ENCODE measurements at regions not wholly inside any gene's neighbourhood (a gene's known extent, or its start where the extent isn't known, plus 50 kb on each side); places are given as distances from the start of the nearest gene placed in this dataset.
"Not testable (repeated sequence)": the region's sequence is repeated elsewhere in the genome, so short reads cannot be mapped to it uniquely, and the experiment has no call there.

DNA sequence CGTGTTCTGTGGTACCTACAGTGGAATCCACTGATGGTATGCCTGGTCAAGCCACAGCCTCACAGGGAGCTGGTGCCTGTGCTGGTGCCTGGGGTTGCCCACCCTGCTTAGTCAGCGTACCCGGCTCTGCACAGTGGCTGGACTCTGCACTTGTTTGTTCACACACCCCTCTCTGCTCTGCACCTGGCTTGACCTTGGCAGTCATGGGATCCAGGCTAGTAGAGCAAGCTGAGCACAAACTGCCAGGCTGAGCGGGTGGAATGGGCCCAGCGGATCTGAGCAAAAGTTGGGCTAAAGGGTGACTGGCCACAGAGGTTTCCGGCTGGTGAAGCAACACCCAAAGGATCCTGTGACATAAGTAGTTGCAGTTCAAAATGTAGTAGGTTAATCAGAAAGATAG lies 163.5 kb downstream of the CDH19 start:
- DNase-seq = no peak

DNA sequence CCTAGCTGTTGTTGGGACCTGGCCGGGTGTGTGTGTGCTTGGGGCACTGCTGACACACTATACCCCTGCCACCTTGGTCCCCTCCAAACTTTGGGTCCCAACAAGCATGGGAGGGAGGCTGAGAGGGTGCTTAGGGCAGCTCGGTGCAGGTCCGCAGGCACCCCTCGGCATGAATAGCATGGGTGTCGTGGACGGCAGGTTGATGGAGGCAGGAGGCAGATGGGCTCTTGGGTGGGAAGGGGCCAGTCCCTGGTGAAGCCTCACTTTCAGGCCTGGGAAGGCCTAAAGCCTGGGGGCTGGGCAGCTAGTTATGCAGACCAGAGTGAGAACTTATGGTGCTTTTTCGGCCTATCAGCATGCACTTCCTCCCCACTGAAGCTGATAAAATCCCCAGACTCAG lies 164.2 kb downstream of the CDH19 start:
- DNase-seq = no peak

DNA sequence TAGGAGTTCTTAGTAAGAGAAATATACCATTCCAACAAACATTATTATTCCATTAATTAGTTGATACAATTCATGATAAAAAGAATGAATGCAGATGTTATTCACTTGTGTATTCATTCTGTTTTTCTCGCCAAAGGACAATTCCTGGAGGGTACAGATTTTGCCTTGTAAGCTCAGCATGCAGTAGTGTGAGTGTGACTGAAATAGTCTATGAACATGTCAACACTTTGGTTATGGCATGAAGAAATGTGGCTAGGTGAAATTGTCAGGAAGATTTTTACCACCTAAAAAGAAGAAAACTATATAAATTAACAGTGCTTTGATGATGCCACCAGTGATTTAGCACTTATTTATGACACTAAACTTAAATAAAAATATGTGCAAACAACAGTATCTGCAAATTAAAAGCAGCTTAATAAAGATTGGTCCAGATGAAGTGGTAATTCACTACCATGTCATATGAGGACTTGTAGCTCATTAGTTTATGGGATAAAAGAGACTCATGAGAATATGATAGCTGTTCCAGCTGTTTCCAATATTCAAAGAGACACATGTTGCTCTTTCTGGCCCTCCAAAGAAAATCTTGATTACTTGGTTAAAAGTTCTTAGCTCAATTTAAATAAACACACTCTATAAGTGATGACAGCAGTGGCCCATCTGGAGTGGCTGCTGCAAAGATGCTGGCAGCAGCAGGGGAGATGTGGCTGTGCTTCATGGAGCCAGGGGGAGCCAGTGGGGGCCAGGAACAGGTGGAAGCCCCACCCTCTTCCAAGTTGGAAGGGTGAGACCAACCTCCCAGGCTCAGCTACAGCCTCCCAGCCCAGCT lies 165.0 kb downstream of the CDH19 start:
- no peak for DNase-seq

DNA sequence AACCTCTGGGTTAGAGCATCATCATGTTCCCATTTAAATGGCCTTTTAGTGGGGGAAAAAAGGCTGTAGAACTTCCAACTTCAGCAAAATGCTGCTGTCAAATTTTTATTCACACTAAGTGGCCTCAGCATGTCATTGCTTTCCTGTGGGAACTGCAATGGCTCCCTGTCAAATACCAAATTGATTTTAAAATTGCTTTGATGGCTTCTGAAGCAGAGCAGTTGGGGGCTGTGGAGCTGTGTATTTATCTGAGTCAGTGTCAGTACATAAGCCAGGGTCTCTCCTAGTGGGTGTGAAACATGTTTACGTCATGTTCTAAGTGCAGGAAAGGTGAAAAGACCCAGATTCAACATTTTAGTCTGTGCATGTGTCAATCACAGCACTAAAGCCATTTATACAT lies 171.3 kb downstream of the CDH19 start:
- DNase-seq = no peak

DNA sequence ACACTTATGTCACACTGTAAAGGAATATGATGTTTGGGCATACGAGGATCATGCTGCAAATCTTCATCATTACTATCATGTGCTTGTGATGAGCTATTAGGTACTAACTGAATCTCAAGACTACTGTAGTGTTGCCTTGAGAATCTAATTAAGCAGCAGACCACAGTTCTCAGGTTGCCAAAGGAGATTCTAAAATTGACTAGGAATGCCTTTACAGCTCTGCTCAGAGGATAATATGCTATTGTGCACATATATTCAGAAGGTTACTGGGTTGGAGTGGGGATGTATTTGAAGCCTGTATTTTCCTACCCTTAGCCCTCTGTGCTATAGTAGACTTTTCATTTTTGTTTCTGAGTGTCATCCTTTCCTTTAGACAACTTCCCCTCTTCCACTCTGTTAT lies 175.1 kb downstream of the CDH19 start:
- DNase-seq = no peak

DNA sequence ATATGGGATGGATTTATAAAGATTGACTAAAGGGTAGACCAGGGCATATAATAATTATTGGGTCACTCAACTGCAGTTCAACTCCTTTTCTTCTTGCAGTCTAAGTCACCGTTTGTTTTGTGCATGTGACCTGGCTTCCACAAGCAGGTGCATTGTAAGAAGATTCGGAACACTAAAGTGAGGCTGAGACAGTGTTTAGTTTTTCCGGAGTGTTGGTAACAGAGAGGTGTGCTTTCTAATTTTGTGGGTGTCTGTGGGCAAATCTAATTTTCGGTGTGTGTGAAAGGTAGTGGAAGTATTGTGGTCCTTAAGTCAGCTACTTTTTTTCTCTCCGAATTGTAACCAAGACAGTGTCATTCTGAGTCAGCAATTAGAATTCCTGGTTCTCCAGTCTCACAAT lies 184.5 kb downstream of the CDH19 start:
- no peak for DNase-seq

DNA sequence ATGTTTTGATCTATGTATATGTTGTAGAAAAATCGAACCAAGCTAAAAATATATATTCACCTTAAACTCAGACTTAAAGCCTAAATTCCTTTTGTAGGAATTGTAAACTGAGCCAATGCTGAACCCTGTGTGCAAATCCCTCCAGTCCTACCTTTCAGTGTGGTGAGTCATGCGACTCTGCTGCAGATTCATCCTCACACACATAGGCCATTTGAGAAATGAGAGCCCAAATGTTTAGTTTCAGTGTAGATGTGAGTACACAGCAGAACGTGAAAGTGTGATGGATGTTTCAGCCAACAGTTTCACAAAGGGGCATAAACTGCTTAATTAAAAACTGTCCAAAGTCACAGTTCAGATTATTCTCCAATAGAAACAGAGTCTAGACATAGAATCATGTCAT lies 193.2 kb downstream of the CDH19 start:
- DNase-seq = no peak

DNA sequence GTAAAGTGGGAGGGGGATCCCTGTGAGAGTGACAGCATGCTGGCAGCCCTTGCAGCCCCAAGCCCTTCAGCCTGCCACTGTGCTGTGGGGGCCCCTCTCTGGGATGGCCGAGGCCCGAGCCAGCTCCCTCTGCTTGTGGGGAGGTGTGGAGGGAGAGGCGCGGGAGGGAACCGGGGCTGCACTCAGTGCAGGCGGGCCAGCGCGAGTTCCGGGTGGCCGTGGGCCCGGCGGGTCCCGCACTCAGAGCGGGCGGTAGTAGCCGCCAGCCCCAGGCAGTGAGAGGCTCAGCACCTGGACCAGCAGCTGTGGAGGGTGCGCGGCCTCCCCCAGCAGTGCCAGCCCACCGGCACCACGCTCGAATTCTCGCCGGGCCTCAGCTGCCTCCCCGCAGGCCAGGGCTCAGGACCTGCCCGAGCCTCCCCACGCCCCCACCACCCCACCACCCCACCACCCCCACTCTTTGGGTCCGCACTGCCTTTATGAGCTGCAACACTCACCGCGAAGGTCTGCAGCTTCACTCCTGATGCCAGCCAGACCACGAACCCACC lies 208.1 kb downstream of the CDH19 start:
- no peak for DNase-seq

DNA sequence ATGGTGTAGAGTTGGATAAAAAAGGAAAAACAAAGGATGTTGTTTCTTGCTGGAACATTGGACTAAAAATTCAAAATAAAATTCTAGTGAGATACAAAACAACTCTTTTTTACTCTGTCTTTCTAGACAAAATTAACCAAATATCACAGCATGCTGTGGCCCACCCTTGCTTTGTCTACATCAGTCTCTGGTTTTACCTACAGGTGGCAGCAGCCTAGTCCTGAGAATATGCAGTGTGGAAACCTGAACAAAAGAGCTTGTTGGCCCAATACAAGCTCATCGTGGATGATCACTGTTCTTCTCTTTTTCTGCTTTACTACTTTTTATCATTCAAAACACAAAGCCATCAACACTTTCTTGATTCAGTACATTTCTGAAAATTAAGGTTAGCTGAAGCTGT lies 210.4 kb downstream of the CDH19 start:
- no peak for DNase-seq

DNA sequence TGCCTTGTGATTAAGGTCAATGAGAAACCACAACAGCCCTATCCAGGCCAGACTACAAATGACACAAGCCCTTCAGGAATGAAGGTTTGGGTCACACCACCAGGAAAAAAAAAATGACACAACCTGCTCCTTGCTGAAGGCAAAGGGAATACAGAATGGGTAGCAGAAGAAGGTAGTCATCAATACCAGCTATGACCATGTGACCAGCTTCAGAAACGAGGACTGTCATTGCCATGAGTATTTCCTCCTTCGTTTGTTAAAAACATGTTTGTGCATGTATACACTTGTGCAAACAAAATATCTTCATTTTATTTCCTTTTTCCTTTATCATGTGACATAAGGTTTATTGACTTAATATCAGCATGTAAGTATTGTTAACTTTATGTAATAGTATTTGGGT lies 226.6 kb downstream of the CDH19 start:
- no peak for DNase-seq

DNA sequence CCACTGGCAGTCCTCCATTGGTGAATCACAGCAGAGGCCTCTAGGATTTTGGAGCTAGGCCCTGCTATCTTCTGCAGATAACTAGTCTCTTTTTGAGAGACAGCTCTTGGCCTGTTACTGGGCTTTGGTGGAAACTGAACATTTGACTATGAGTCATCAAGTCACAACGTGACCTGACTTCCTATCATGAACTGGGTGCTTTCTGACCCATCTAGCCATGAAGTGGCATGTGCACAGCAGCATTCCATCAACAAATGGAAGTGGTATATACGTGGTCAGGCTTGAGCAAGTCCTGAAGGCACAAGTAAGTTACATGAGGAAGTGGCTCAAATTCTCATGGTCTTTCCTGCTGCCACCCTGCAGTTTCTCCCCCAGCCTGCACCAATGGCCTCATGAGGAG lies 228.5 kb downstream of the CDH19 start:
- not testable (repeated sequence) for DNase-seq

DNA sequence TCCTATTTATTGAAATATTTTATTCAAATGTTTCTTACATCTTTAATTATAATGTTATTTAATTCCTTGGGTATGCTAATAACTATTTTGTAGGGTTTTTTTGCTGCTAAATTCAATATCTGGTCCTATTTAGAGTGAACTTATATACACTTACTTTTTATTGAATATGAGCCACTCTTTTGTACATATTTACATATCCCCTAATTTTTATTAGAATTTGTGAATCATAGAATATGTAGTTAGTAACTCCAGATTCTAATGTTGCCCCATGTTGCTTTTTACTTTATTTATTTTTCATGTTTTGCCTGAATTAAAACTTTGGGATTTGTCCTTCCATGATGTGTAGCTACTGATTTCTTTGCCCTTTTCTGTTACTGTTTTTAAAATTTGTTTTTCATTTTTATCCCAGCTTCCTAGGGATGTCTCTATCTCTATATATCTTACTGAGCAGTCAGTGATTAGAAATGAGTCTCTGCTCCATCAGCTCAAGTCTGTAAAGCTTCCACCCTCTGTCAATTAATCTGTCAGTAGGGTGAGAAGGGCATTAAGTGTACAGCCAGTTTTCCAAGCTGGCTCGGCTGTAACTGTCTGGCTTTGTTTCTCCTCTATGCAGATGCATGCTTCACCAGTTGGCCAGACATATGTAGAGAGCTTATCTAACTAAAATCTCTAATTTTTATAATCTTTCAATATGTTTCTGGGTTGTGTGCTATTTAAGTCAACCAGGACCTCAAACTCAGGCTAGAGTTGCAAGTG lies 256.9 kb downstream of the CDH19 start:
- peak; percentile 4 for DNase-seq

DNA sequence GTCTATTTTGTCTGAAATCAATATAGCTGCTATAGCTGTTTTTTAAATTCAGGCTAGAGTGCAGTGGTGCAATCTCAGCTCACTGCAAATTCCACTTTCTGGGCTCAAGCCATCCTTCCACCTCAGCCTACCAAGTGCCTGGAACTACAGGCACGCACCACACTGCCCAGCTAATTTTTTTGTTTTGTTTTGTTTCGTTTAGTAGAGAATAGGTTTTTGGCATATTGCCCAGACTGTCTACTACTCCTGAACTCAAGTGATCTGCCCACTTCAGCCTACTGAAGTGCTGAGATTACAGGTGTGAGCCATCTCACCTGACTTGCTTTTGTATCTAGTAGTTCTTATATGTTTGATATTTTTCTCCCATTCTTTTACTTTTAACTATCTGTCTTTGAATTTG lies 259.7 kb downstream of the CDH19 start:
- no peak for DNase-seq

DNA sequence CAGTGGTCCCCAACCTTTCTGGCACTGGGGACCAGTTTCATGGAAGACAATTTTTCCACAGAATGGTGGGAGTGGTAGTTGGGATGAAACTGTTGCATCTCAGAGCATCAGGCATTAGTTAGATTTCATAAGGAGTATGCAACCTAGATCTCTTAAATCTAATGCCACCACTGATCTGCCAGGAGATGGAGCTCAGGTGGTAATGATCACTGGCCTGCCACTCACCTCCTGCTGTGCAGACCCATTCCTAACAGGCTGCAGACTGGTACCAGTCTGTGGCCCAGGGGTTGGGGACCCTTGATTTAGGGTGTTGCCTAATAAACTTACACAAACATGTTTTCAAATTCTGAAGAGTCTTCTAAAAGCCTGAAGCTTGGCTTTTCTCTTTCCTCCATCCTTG lies 261.3 kb downstream of the CDH19 start:
- DNase-seq = no peak

DNA sequence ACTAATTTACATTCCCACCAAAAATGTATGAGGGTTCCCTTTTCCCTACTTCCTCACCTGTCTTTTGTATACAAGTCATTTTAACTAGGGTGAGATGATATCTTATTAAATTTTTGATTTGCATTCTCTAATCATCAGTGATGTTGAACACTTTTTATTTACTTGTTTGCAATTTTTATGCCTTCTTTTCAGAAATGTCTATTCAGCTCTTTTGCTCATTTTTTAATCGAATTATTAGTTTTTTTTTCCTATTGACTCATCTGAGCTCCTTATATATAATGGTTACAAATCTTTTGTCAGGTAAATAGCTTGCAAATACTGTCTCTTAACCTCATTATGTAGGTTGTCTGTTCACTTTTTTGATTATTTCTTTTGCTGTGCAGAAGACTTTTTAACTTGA lies 269.4 kb downstream of the CDH19 start:
- no peak for DNase-seq

DNA sequence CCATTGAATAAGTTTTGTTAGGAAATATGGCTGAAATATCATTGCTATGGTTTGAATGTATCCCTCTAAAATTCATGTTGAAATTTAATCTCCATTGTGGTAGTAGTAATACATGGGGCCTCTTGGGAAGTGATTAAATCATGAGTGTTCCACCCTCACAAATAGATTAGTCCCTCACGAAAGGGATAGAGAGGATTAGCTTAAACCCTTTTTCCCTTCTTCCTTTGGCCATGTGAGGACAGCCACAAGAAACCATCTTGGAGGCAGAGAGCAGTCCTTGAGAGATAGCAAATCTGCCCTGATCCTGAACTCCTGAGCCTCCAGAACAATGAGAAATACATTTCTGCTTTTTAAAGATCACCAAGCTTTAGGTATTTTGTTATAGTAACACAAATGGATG lies 274.2 kb downstream of the CDH19 start:
- no peak for DNase-seq

DNA sequence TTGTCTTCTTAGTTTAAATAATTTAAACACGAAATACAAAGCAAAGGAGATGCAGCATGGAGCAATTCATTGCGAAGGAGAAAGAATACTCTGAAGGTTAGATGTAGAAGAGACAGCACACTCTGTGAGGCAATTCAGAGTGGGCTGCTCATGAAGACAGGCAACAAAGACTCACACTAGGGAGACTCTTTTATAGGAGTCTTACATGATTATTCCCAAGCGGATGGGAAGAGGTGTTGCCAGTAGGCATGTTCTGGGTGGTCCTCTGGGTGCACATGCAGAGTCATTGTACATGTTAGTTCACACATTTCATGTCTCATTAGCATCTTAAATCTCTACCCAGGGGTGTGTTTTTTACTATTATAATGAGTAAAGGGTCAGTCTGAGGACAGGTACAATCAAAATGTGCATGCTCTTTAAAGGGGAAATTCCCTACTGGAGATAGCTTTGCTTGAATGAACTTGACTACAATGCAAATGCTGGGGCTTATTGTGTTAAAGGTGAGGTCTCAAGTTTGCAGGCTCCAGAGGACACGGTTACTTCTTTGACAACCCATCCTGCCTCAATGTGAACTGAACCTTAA lies 275.5 kb downstream of the CDH19 start:
- DNase-seq = no peak

DNA sequence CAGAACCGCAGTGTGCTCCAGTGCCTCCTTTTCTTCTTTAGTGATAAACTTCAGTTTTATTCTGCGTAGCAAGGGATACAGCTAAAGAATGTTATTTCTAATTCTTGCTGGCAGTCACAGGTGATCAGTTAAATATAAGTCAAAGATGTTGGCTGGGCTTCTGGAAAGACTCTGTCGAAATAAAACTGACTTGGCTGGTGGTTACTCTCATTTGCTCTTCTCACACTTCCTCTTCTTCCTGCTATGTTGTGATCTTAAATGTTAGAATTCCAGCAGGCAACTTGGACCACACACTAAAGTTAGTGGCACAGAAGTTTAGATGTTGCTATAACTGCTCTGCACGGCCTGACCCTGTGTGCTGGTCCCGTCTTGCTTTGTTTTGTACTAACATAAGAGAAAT lies 278.6 kb downstream of the CDH19 start:
- no peak for DNase-seq

DNA sequence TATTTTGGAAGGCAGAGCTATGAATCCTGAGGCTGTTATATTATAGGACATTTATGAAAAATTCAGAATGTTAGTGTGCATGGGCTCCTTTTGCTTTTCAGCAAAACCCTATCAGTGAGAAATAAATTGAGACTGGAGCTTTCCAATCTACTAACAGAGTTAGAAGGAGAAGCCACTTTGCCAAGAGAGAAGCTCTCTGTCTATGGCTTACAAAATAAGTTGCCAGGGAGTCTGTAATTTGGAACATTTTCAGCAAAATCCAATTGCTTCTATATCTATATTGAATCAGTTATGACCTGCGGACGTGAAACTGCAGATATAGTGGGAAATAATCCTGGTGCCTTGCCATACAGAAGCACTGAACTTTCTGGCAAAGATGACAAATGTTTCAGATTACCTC lies 279.3 kb downstream of the CDH19 start:
- no peak for DNase-seq

DNA sequence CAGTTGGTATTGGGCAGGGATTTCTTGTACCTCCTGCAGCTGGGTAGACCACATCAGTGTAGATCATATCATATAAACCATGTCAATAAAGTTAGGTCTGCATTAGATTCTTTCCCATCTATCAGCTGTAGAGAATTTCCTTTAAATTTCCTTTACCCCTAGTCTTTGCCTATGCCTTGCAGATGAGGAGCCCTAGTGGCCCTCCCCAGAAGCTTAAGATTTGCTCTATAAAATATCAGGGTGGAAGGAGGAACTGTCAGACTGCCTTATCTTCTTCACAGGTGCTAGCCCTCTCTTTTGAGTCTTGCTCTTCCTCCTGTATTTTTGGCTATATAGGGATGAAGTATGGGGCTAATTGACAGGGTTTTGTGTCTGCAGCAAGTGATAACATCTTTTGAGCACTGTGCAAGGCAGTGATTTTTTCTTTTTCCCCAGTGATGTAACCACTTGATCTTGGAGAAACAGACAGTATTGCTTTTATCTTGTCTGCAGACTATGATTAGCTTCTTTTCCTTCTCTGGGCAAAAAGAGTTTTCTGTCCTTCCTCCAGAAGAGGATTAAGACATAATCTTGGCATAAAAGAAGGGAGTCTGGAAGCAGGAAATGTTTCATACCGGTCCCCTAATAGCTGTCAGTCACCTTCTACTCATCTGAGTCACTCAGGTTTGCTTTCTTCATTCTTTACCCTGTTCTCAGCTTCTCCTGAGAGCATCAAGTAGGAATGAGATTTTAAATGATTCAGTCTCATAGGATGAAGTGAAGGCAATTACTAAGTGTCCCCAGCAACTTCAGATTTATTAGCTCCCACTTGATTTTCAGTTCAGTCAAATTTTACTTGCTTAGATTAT lies 286.4 kb downstream of the CDH19 start:
- DNase-seq = no peak

DNA sequence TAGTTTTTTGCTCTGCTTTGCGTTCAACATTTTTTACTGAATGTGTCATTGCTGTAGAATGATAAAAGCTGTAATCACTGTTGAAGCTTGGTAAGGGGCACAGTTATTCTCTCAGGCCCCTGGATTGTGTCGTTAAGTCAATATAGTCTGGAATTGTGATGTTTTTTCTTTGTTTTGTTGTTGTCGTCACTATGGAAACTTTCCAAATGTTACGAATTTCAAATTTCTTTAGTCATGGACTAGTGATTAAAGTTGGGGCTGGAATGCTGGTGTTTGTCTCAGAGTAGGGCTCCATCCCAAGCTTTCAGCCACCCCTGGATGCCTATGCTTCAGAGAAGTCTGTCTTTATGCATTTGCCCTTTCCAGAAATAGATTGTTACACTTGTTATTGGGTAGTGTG lies 287.2 kb downstream of the CDH19 start:
- peak; percentile 50 for DNase-seq

DNA sequence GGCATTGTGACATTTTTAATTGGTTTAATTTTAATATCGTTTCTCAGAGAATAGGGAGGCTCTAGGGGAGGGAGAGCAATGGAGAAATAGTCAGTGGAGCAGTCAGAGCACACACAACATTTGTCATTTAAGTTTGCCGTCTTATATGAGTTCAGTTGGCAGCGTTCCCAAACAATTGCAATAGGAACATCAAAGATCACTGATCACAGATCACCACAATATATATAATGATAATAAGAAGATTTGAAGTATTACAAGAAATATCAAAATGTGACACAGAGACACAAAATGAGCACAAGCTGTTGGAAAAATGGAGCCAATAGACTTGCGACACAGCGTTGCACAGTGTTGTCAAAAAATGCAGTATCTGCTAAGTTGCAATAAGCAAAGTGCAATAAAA lies 303.7 kb downstream of the CDH19 start:
- DNase-seq = no peak

All from renal pelvis (tissue), 1 donor.